HG02938 (cell line): ENCODE measurements at regions not wholly inside any gene's neighbourhood (a gene's known extent, or its start where the extent isn't known, plus 50 kb on each side); places are given as distances from the start of the nearest gene placed in this dataset.
"Not testable (repeated sequence)": the region's sequence is repeated elsewhere in the genome, so short reads cannot be mapped to it uniquely, and the experiment has no call there.

Experiments
- ATAC-seq: cut with Tn5 transposase; IDR thresholded peaks from one replicate; pipeline ENCODE4 v1.9.1; 2021; ENCODE audit warnings: mild to moderate bottlenecking, moderate library complexity; ENCODE audit not compliant: unreplicated experiment

- no peak for ATAC-seq
These were observed 138.6 kb upstream of the LGR5 start for GRCh38 chr12:71300772-71301675.

GRCh38 chr12:71299541-71300376, 139.8 kb upstream of the LGR5 start:
- ATAC-seq = no peak

- no peak for ATAC-seq
These were observed 140.1 kb upstream of the TSPAN8 start for GRCh38 chr12:71297930-71298329.

- ATAC-seq = no peak
These were observed 138.2 kb upstream of the TSPAN8 start for GRCh38 chr12:71295953-71296352.

GRCh38 chr12:71291746-71292145, 133.9 kb upstream of the TSPAN8 start:
- no peak for ATAC-seq

- no peak for ATAC-seq
These were observed 126.1 kb upstream of the TSPAN8 start for GRCh38 chr12:71283883-71284282.

GRCh38 chr12:71282925-71283324, 125.1 kb upstream of the TSPAN8 start:
- no peak for ATAC-seq

- ATAC-seq = no peak
These were observed 124.2 kb upstream of the TSPAN8 start for GRCh38 chr12:71282020-71282419.

GRCh38 chr12:71281425-71281824, 123.6 kb upstream of the TSPAN8 start:
- ATAC-seq = no peak

- no peak for ATAC-seq
These were observed 120.1 kb upstream of the TSPAN8 start for GRCh38 chr12:71277866-71278265.

GRCh38 chr12:71276541-71276940, 118.7 kb upstream of the TSPAN8 start:
- ATAC-seq = no peak

GRCh38 chr12:71270794-71271193, 113.0 kb upstream of the TSPAN8 start:
- not testable (repeated sequence) for ATAC-seq

GRCh38 chr12:71270057-71270456, 112.3 kb upstream of the TSPAN8 start:
- no peak for ATAC-seq

GRCh38 chr12:71269281-71269598, 111.4 kb upstream of the TSPAN8 start:
- ATAC-seq = no peak

- no peak for ATAC-seq
These were observed 110.9 kb upstream of the TSPAN8 start for GRCh38 chr12:71268598-71269280.

- ATAC-seq = no peak
These were observed 108.8 kb upstream of the TSPAN8 start for GRCh38 chr12:71266606-71267005.

- not testable (repeated sequence) for ATAC-seq
These were observed 107.9 kb upstream of the TSPAN8 start for GRCh38 chr12:71265731-71266130.

- ATAC-seq = no peak
These were observed 104.7 kb upstream of the TSPAN8 start for GRCh38 chr12:71262466-71262865.

GRCh38 chr12:71252473-71252872, 94.7 kb upstream of the TSPAN8 start:
- ATAC-seq = no peak

GRCh38 chr12:71250166-71250565, 92.4 kb upstream of the TSPAN8 start:
- ATAC-seq = no peak

- ATAC-seq = no peak
These were observed 85.6 kb upstream of the TSPAN8 start for GRCh38 chr12:71243370-71243769.
